ENCODE measurements at regions not wholly inside any gene's neighbourhood (a gene's known extent, or its start where the extent isn't known, plus 50 kb on each side); places are given as distances from the start of the nearest gene placed in this dataset.

- DNase-seq (ENCODE audit: extremely low read depth in 1 of 4, low spot score in 3 of 4) (no peak), ATAC-seq (no peak), FAIRE-seq (no peak)
- in situ Hi-C loops (cut with MboI) (no loop called here), intact Hi-C loops (cut with micrococcal nuclease) (no loop called here)
- TF ChIP-seq HMG20B (CRISPR knock-in tag; IDR thresholded peaks at IDR 0.05) (no peak), YY1 (IDR thresholded peaks at IDR 0.05; ENCODE audit: borderline replicate concordance in 1 of 3, control insufficient read depth in 1 of 3, extremely low read depth in 1 of 3, insufficient read depth in 3 of 3, insufficient read length in 1 of 3, insufficient replicate concordance in 2 of 3, low read depth in 1 of 3, low read length in 2 of 3) (no peak), ZBTB40 (IDR thresholded peaks at IDR 0.05) (no peak), ZBTB40 (CRISPR knock-in tag; IDR thresholded peaks at IDR 0.05) (no peak), ZNF449 (CRISPR knock-in tag; IDR thresholded peaks at IDR 0.05) (no peak), CBFA2T3 (IDR thresholded peaks at IDR 0.05) (no peak), PRDM10 (IDR thresholded peaks at IDR 0.05; ENCODE audit: partially characterized antibody) (no peak), CCAR2 (IDR thresholded peaks at IDR 0.05; ENCODE audit: low read depth, low read length) (no peak), RNF2 (IDR thresholded peaks at IDR 0.05) (no peak)
- Histone ChIP-seq H3K9me1 (ENCODE audit: control insufficient read depth, insufficient read depth, low read length) (no peaks in the 10 kb centered on the region), H3K79me2 (ENCODE audit: control insufficient read depth, insufficient read depth, low read length) (no peaks in the 10 kb centered on the region), H3K9me3 (replicated peaks; ENCODE audit: control insufficient read depth, insufficient read depth, low read depth, low read length) (no peaks in the 10 kb centered on the region), H2AFZ (ENCODE audit: low read depth, low read length) (no peak overlapping the region), H3K9ac (ENCODE audit: insufficient read depth in 1 of 2, low read depth in 2 of 2, low read length in 2 of 2) (no peak overlapping the region), H3K36me3 (ENCODE audit: control insufficient read depth, insufficient read depth, low read length) (no peaks in the 10 kb centered on the region), H3K27me3 (ENCODE audit: control insufficient read depth in 2 of 2, insufficient read depth in 2 of 2, low read length in 2 of 2) (no peaks in the 10 kb centered on the region), H3K4me2 (ENCODE audit: insufficient read depth, low read length) (no peak overlapping the region), H4K20me1 (replicated peaks; ENCODE audit: control insufficient read depth, insufficient read depth, low read length) (no peaks in the 10 kb centered on the region), H3K4me3 (no peak overlapping the region), H3K4me1 (replicated peaks in 1 of 2; ENCODE audit: control insufficient read depth in 2 of 2, insufficient read depth in 2 of 2, low read length in 2 of 2) (no peaks in the 10 kb centered on the region), H3K27ac (ENCODE audit: extremely low read depth, low read depth, low read length) (no peak overlapping the region)
- no TSS peak for BruUV-seq (replicated peaks)
- WGBS (ENCODE audit: insufficient coverage, low coverage, missing lambda C conversion rate): 0% methylated on average over 1 of the region's 1 CpG
- ChIA-PET POLR2A (no interaction called here), CTCF (ENCODE audit: low intra/inter-chr PET ratio) (no interaction called here)
Observed at GRCh38 chr12:19719672-19720071, 280.4 kb downstream of the AEBP2 start.

All from K562 (cell line).